ENCODE measurements at regions not wholly inside any gene's neighbourhood (a gene's known extent, or its start where the extent isn't known, plus 50 kb on each side); places are given as distances from the start of the nearest gene placed in this dataset.

GRCh38 chr3:148329481-148330235 lies 368.0 kb upstream of the AGTR1 start:
- POLR2A ChIA-PET: no interaction called here
- intact Hi-C loops (cut with DNase I, micrococcal nuclease): no loop called here
- H3K27ac Mint-ChIP-seq: no peak overlapping the region
- DNase-seq: no peak
- no peak for ATAC-seq (ENCODE audit: poor library complexity)
- Histone ChIP-seq H3K4me1 (ENCODE audit: insufficient read depth, low read length) (no peaks in the 10 kb centered on the region), H3K4me3 (ENCODE audit: low read length) (no peak overlapping the region), H3K27me3 (ENCODE audit: control insufficient read depth in 1 of 2, insufficient read depth in 2 of 2, low read length in 2 of 2) (no peaks in the 10 kb centered on the region), H3K36me3 (ENCODE audit: insufficient read depth, low read length) (no peaks in the 10 kb centered on the region), H3K27ac (ENCODE audit: low read depth in 1 of 2, low read length in 2 of 2) (no peak overlapping the region), H3K9me3 (ENCODE audit: control insufficient read depth in 1 of 2, insufficient read depth in 1 of 2, low read length in 2 of 2) (no peaks in the 10 kb centered on the region)
- H3K4me3 Mint-ChIP-seq: no peak overlapping the region
- H3K9me3 Mint-ChIP-seq: peaks cover 14% of the 10 kb centered on the region
- no peaks in the 10 kb centered on the region for H3K27me3 Mint-ChIP-seq
- H3K36me3 Mint-ChIP-seq (ENCODE audit: low read depth): no peaks in the 10 kb centered on the region
- H3K4me1 Mint-ChIP-seq (ENCODE audit: low read depth): no peaks in the 10 kb centered on the region
- TF ChIP-seq CTCF (IDR thresholded peaks at IDR 0.05): no peak
- CTCF ChIA-PET: no interaction called here

- DNase-seq (no peak), ATAC-seq (ENCODE audit: poor library complexity) (no peak)
- H3K27me3 ChIP-seq (ENCODE audit: control insufficient read depth in 1 of 2, insufficient read depth in 2 of 2, low read length in 2 of 2): no peaks in the 10 kb centered on the region
- Mint-ChIP-seq H3K27ac (no peak overlapping the region), H3K4me3 (no peak overlapping the region), H3K36me3 (ENCODE audit: low read depth) (no peaks in the 10 kb centered on the region), H3K4me1 (ENCODE audit: low read depth) (no peaks in the 10 kb centered on the region), H3K27me3 (no peaks in the 10 kb centered on the region), H3K9me3 (peaks cover 19% of the 10 kb centered on the region)
- CTCF ChIA-PET: no interaction called here
- no peak for TF ChIP-seq CTCF (IDR thresholded peaks at IDR 0.05)
- POLR2A ChIA-PET: no interaction called here
- H3K27ac ChIP-seq (ENCODE audit: low read depth in 1 of 2, low read length in 2 of 2): no peak overlapping the region
- H3K36me3 ChIP-seq (ENCODE audit: insufficient read depth, low read length): no peaks in the 10 kb centered on the region
- intact Hi-C loops (cut with DNase I, micrococcal nuclease): no loop called here
- no peaks in the 10 kb centered on the region for H3K4me1 ChIP-seq (ENCODE audit: insufficient read depth, low read length)
- no peaks in the 10 kb centered on the region for H3K9me3 ChIP-seq (ENCODE audit: control insufficient read depth in 1 of 2, insufficient read depth in 1 of 2, low read length in 2 of 2)
- H3K4me3 ChIP-seq (ENCODE audit: low read length): no peak overlapping the region
Observed at GRCh38 chr3:148330542-148330941, 367.2 kb upstream of the AGTR1 start.

- ChIA-PET POLR2A (no interaction called here), CTCF (no interaction called here)
- Histone ChIP-seq H3K36me3 (ENCODE audit: insufficient read depth, low read length) (no peaks in the 10 kb centered on the region), H3K9me3 (ENCODE audit: control insufficient read depth in 1 of 2, insufficient read depth in 1 of 2, low read length in 2 of 2) (no peaks in the 10 kb centered on the region), H3K27me3 (ENCODE audit: control insufficient read depth in 1 of 2, insufficient read depth in 2 of 2, low read length in 2 of 2) (no peaks in the 10 kb centered on the region), H3K4me1 (ENCODE audit: insufficient read depth, low read length) (no peaks in the 10 kb centered on the region), H3K27ac (ENCODE audit: low read depth in 1 of 2, low read length in 2 of 2) (no peak overlapping the region), H3K4me3 (ENCODE audit: low read length) (no peak overlapping the region)
- Mint-ChIP-seq H3K4me3 (no peak overlapping the region), H3K27ac (no peak overlapping the region), H3K27me3 (no peaks in the 10 kb centered on the region), H3K9me3 (peaks cover 24% of the 10 kb centered on the region), H3K4me1 (ENCODE audit: low read depth) (no peaks in the 10 kb centered on the region), H3K36me3 (ENCODE audit: low read depth) (no peaks in the 10 kb centered on the region)
- DNase-seq (no peak), ATAC-seq (ENCODE audit: poor library complexity) (no peak)
- no peak for TF ChIP-seq CTCF (IDR thresholded peaks at IDR 0.05)
- intact Hi-C loops (cut with DNase I, micrococcal nuclease): no loop called here
Observed at GRCh38 chr3:148331081-148331846, 366.4 kb upstream of the AGTR1 start.

Measured in CD4-positive, alpha-beta T cell (primary cell).